ENCODE measurements at regions not wholly inside any gene's neighbourhood (a gene's known extent, or its start where the extent isn't known, plus 50 kb on each side); places are given as distances from the start of the nearest gene placed in this dataset.

DNA sequence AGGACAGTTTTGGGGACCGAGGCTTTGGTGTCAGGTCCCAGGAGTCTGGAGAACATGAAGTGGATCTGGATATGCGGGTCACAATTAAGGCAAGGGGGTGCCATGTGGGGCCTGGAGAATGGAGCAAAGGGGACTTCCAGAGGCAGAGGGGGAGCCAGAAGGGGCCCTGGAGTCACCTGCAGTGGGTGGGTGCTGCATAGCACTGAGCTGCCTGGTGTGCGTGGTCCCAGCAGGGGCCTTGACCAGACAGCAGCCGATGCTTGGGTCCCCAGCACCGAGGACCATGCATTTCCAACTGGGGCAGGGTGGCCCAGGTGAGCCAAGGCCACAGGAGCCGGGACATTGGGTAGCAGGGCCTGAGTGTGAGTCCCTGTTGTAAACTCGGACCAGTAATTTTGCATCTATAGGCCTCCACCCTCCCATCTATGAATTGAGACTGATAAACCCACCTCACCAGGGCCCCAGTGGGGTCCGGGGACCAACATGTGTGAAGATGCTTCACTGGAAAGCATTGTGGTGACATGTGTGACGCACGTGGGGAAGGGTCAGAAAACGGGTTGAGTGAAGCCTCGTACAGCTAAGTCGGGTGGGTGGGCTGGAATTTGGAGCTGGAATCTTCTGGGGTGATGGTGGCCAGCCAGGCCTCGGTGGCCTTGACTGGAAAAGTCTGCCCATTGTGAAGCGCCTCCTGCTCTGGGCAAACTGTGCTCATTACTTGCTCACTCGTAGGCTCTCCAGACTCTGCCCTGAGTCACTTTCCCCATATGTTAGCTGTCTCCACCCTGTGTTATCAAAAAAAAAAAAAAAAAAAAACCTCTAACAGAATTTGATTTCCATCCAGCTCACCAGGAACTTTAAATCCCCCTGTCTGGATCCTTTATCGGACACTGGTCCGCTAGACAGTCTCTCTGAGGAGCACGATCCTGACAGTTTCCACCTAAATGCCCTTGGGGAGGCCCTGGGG, 90.5 kb upstream of the ZNF469 start:
- DNase-seq = no peak

DNA sequence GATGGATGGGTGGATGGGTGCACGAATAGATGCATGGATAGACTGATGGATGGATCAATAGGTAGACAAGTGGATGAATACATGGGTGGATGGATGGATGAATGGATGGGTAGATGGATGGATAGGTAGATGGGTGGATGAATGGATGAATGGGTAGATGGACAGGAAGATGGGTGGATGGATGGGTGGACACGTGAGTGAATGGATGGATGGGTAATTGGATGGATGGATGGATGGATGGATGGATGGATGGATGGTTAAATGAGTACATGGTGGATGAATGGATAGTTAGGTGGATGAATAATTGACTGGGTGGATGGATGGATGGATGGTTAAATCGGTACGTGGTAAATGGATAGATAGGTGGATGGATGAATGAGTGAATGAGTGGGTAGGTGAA, 89.7 kb upstream of the ZNF469 start:
- DNase-seq = no peak

DNA sequence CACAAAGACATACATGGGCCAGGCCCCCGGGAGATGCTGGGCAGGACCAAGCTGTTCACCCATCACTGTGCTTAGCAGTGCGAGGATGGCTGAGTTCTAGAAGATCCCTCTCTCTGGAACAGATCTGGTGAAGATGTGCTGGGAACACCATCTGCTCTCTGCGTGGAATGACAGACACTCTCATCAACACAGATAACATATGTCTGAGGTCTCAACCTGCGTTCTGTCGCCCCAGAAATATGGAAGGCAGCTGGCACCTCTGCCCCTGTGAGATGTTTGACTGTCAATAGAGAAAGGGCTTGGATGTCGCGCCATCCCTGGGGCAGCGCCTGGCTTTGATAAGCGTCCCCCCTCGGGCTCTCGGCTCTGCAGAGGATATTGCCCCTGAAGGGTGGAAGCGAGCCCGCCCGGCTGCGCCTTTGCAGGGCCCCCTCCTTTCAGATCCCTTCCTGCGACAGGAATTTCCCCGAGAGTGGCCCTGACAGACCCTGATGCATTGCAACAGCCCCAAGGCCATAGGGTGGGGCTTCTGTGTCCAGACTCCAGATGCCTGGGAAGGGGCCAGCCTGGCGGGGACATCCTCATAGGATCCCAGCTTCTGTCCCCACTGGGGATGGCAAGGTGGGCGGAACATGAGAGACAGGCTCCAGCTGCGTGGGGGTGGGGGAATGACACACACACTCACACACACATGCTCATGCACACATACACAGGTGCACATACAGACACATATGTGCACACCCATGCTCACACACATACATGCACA, 86.9 kb upstream of the ZNF469 start:
- no peak for DNase-seq

DNA sequence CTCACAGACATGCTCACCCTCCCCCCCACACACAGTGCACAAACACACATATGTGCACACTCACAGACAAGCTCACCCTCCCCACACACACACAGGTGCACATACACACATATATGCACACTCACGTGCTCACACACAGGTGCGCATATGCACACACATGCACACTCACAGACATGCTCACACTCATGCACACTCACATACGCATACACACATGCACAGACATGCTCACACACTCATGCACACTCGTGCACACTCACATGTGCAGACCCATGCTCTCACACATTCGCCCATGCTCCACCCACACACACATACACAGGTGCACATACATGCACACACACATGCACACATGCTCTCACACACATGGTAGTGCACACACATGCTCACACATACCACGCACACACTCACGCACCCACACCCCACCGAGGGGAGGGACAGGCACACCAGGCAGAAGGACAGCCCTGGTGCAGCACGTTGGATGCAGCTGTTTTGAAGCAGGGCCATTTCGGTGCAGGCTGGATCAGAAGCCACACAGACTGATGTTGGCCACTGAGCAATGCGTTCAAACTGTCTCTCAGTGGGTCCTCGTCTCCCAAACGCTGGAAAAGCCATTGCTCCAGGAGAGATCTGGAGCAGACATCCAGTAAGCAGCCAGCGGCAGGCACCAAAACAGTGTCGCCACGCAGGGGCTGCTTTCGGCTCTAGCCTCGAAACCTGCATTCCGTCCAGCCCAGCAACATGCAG, 86.2 kb upstream of the ZNF469 start:
- DNase-seq = no peak

DNA sequence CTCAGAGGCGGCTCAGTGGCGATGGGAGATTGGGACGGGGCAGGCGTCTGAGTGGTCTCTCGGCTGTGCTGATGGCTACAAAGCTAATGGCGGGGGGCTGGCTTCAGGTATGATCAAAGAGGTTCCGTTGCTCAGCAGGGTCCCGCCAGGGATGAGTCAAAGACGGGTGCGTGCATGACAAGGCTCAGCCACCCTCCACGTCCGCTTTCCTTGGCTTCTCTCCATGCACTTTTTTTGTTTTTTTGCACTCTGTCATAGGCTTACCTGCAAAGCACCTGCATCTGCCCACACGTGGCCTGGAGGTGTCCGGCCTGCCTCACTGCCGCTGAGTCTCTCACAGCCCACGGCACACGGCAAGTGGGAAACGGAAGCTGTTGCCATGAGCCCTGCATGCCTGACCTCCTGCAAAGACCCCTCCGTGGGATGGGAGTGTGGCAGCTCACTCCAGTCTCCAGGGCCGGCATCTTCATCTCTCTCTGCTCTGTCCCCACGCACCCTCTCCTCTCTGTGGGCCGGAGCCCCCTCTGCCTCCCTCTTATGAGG, 85.5 kb upstream of the ZNF469 start:
- no peak for DNase-seq

DNA sequence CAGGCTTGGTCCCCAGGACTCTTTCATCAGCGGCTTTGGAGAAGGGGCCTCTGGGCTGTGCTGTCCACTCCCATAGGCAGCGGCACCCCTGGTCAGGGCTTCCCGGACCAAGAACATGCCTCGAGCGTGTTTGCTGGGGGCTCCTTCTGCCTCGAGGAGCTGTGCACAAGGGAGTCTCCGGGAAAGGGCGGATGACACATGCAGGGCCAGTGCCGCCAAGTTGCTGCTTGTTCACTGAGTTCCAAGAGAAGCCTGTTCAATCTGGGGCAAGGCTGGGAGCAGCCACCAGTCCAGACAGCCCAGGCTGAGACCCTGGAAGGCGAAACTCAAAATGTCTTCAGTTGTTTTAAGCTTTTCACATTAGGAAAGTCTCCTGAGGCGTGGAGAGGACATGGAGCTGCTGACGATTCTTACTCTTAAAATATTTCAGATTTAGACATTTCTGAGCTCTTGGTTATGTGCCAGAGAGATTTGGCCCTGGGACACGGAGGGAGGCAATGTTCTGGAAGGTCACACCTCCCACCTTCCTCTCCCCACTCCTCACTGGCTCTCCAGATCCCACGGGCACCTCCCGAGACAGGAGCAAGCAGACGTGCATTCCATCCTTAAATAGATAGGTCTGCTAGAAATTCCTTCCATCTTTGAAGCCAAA, 84.5 kb upstream of the ZNF469 start:
- DNase-seq = no peak

DNA sequence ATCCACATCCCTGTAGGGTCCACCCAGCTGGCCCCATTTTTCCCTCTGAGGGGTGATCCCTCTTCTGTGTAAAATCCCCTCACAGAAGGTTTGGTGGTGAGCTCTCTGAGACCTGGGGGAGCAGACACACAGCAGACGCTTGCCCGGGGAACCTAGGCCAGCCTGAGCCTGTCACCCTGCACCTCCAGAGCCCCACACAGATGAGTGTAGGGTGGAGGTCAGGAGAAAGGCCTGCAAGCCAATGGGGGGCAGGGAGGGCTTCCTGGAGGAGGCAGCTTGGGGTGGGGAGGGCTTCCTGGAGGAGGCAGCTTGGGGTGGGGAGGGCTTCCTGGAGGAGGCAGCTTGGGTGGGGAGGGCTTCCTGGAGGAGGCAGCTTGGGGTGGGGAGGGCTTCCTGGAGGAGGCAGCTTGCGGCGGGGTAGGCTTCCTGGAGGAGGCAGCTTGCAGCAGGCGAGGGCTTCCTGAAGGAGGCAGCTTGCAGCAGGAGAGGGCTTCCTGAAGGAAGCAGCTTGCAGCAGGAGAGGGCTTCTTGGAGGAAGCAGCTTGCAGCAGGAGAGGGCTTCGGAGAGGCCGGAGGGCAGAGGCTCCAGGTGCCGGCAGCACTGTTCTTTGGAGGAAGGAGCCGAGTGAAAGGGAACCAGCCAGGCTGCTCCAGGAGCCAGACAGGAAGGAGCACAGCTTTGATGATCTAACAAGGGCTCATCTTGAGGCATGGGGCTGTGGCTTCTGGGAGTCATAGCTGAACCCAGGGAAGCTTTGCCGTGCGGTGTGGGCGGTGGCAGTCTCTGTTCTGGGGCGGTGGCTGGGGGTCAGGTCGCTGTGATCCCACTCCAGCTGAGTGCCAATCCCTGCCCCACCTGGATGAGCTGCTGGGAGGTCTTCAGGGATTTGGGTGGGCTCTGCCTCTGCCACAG, 83.7 kb upstream of the ZNF469 start:
- no peak for DNase-seq

DNA sequence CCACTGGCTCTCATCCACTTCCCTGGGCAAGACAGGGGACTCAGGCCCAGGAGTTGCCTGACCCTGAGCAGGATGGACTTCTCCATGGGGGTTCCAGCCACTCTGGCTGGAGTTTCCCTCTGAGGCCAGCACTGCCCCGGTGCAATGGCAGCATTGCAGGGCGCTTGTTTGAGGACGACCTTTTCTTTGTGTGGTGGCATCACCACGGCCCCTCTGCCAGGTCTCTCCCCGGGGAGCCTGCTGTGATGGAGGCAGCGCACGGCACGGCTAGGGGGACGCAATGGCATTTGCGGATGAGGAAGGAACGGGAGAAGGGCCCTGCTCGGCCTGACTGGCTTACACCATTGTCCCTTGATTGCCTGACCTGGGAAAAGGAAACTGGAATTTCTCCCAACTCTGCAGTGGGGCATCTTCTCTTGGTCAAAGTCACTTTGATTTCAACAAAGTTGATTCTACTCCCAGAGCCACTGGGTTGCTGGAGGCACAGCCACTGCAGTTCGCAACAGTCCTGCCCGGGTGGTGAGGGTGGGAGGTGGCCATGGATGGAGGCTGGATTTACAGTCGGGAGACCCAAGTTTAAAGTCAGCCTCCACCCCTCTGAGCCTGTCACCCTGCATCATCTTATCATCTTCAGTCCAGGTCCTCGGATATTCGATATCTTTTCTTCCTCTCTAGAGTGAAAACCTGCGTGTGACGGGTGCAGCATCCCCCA, 82.9 kb upstream of the ZNF469 start:
- no peak for DNase-seq

DNA sequence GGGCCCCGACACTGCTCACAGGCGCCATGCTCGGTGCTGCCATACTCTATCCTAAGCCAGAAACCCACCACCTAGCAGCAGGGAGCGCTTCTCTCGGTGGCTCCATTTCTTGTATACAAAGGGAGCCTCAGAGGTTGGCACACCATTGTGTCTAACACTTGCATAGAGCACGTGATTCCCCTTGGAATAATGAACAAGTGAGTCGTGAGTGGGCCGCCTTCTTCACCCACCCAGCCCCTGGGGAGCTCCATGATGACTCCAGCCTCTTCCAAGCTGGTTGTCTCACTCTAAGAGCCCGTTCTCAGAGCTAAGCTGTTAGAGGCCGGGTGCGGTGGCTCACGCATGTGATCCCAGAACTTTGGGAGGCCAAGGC, 82.3 kb upstream of the ZNF469 start:
- no peak for DNase-seq

DNA sequence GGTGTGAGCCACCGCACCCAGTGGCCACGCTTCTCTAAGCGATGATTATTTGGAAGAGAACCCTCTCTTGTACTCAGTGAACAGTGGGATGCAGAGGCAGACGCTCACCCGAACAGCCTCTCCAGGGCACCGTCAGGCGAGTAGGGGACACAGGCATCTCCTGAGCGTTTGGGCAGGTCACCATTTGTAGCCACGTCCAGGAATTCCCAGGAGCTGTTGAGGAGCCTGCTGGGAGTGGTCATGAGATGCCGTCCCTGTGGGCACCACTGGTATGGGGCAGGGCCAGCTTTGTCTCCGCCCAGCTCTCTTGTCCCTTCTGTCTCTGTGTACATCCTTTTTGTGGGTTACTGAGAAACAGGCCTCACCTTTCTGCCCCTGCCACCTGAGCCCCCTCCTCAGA, 81.3 kb upstream of the ZNF469 start:
- DNase-seq = no peak

DNA sequence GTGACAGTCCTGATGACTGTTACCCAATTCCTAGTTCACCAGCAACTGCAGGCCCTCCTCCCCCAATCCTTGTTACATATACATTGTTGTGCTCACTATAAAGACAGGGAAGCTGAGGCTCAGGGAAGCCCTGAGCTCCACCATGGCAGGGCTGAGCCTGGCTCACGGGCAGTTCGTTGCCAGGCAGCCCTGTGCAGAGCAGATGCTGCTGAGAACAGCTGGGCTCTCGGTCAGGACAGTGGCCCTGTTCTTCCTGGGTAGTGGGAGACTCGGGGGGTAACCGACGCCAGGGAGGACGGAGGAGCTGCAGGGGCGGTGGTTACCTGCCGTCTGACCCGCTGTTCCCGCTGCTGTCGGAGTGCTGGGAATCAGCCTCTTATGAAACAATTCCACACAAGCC, 80.9 kb upstream of the ZNF469 start:
- no peak for DNase-seq

DNA sequence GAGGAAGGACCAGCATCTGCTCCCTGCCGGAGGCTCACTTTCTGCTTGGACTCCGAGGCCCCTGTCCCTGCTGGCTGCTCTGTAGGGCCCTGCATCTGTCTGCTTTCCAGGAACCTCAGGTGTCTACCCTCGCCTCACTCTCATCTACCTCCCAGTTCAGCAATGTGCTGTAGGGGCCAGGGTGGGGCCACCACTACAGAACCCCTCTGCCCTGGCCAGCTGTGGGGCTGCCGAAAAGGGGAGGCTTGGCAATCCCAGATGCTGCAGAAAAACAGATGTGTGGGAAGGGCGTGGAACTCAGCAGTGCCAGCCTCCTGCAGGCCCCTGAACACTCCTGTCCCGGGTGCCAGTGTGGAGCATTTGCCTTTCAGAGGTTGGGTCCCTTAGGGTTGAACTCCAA, 80.1 kb upstream of the ZNF469 start:
- DNase-seq = no peak

DNA sequence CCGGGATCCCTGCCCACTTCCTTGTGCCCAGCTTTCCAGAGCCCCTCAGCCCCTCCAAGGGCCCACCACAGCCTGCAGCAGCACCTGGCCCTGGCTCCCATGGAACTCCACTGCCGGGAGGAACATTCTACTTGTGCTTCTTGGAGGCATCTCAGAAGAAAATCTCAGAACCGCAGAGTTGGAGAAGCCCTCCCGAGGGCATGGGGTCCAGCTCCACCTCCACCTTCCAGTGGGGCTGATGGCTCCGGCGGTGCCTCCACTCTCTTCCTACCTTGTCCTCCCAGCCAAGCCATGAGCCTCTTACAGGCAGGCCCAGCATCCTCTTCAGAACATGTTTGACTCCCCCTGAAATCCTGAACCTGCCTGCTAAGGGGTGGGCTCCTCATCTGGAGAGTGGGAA, 79.4 kb upstream of the ZNF469 start:
- DNase-seq = no peak

DNA sequence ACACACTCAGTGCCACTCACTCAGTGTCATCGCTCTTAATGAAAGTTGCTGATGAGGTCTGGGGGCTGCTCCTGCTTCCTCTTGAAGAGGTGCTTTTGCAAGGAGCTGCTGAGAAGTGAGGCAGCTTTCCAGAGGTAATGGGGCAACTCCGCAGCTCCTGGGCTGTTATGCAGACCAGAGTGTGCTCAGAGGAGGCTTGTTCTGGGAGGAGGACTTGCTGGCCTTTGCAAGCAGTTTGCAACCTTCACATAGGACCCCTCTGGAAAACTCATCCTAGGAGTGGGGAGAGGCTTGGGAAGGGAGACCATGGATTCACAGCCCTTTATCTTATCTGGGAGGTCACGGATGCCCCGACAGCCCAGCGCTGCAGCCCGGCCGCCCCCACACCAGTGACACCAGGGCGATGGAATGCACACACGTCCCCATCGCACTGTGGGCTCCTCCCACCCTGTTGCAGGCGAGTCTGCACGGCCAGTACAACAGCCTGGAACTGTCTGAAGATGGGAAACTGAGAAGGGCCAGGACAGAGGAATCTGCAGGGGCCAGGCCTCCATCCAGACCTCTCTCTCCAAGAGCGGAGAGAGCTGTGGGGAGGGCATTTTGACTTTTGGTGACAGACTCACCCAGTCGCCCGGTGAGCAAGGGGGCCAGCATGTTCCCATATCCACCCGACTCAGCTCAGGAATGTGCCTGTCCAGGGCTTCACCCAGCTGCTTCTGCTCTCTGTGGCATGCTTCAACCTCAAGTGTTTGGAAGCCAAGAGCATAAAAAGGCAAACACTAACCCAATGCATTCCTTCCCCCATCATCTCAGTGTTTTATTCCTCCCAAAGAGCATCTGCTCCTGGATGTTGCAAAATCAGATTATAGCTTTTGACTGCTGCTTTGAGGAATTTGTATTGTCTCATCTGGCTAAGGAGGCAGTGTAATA, 78.6 kb upstream of the ZNF469 start:
- DNase-seq = no peak

DNA sequence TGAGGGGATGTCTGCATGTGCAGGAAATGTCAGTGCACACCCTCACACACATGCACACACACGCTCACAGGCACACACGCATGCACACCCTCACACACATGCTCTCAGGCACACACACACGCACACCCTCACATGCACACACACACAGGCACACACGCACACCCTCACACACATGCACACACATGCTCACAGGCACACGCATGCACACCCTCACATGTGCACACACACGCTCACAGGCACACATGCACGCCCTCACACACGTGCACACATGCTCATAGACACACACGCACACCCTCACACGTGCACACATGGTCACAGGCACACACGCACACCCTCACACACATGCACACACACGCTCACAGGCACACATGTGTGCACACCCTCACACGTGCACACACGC, 77.6 kb upstream of the ZNF469 start:
- DNase-seq = no peak

DNA sequence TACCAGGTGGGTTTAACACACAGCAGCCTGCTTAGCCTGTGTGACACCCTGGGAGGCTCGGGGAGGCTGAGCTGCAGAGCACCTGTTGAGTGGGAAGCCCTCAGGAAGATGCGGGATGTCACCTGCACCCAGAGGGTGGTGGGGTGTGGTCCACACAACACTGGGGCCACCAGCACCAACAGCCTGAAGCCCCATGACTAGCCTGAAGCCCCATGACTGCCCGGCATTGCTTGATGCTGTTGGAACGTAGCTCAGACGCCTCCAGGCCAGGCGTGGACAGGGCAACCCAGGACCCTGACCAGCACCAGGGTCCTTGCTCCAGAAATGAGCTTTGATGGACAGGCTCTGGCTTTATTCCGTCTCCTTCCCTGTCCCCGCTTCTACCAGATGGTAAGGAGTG, 76.3 kb upstream of the ZNF469 start:
- DNase-seq = no peak

DNA sequence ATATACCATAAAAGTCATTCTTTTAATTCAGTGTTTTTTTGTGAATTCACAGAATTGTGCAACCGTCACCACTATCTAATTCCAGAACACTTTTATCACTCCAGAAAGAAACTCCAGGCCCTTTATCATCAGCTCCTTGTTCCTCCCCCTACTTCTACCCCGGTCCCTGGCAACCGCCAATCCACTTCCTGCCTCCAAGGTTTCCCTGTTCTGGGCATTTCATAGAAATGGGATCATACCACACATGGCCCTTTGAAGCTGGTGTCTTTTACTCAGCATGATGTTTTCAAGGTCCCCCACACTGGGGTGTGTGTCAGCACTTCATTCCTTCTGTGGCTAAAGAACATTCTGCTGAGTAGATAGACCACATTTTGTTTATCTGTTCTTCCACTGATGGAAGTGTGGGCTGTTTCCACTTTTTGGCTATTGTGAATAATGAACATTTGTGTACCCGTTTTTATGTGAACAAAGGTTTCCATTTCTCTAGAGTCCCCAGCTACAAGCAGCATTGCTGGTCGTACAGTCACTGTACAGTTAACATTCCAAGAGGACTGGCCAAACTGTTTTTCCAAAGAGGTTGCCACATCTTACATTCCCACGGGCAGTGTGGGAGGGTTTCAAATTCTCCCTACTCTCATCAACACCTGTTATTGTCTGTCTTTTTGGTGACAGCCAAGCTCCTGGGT, 75.8 kb upstream of the ZNF469 start:
- no peak for DNase-seq

DNA sequence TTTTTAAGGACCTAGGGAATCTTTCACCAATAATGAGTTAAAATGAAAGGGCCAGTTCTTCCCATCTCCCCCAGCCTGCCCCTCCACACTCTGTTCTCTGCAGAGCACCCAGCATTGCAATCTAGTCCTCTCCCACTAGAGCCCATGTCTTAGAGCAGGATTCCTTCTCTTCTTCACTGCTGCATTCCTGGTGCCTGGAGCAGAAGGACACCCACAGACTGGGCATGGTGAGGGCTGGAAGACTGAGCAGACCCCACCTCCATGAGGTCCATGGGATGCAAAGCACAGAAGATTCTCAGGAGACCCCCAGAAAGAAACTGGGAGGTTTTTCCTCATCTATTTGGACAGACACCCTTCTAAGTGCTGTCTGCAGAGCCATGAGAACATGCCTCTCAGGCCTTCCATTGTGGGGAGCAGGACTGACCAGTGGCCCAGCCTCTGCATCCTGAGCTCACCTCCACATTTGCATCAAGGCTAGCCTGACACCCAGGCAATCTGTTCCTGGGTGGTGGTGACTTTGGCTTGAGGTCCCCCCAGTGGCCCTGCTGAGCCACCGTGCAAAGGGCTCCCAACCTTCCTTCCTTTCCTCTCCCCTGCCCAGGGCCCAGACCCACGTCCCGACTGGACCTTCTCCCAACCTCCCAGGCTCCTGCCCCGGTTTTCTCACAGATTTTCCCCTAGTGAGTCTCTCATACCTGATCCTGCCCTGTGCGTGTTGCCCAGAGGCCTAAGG, 74.2 kb upstream of the ZNF469 start:
- no peak for DNase-seq

Data from stimulated activated CD4-positive, alpha-beta T cell treated with anti-CD3 and anti-CD28 coated beads, Interleukin-4, amount 100 ng/mL, for 24 hours (primary cell).